ENCODE measurements at regions not wholly inside any gene's neighbourhood (a gene's known extent, or its start where the extent isn't known, plus 50 kb on each side); places are given as distances from the start of the nearest gene placed in this dataset.

DNA sequence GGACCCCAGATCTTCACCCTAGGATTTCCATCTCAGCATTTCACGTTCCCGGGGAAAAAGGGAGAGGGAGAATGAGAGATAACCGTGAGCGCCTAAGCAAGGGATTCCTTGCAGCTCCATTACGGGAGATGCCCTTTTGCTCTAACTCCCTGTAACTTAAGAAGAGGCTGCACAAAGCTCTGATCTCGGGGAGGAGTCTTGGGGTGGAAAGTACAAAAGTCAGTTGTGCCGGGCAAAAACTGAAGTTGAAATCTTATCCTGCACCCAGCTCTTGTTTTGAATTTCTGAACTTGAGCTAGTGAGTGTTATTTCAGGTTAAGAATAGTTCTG, 256.4 kb upstream of the SOX21 start:
- DNase-seq (ENCODE audit: low spot score): no peak

DNA sequence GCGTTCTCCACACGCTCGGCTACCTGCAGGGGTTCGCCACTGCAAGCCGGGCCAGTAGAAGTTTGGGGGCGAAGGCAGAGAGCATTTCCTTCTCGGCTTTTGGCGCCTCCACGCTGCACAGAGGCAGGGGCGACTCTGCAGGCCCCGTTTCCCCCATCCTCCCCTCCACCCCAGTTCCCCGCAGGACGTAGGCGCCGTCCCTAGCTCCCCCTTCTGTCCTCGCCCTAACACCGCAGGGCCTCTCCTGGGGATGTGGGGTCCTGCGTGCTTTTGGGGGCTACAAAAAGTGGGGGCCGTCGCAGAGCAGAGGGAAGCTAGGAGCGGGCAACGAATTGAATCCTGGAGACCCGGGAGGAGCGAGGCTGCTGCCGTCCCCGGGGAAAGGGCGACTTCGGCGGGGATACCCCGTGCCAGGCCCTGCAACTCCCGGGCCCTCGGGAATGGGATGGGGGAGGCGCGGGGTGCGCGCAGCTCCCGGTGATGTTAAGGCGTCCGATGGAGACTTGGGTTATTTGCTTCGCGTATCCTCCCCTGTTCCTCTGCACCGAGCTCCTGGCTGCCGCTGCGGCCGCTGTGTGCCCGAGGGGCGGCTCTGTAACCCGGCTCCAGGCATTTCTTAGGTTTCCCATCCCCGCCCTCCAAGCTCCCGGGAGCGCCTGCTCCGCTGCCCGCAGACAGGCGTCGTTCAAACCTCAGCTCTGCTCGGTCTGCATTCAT, 255.9 kb upstream of the SOX21 start:
- no peak for DNase-seq (ENCODE audit: low spot score)

GRCh38 chr13:94967183-94968039, 255.1 kb upstream of the SOX21 start:
- no peak for DNase-seq (ENCODE audit: low spot score)

- no peak for DNase-seq (ENCODE audit: low spot score)
Observed at GRCh38 chr13:94966422-94966955, 254.1 kb upstream of the SOX21 start.

GRCh38 chr13:94959626-94960025, 247.3 kb upstream of the SOX21 start:
- DNase-seq (ENCODE audit: low spot score): no peak

DNA sequence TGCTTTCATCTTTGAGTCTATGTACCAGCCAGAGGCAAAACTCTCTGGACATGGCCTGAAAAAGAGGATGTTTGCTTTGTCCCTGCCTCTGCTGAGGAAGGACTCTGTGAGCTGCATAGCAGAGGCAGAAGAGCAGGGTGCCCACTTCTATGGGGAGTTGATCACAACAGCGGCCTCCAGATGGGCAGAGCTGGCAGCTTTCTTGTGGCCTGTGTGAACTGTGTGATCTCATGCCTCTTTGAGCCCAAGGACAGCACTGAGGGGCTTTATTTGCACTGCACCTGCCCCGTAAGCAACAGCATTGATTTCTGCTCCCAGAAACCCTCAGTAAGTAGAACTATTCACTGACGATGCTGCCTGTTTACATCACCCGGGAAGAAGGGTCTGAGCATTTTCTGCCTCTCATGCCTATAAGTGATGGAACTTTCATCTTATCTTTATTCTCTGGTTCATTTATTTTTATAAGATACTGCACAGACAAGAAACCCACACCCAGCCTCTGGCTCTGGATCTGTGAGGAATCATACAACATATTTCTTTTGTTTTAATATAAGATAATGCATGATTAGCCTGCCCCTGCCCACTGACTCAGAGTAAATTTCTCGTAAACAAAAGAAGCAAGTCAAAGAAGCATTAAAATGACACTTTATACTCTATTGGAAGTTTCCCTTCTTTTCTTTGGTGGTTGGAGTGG, 244.2 kb upstream of the SOX21 start:
- DNase-seq (ENCODE audit: low spot score): no peak

GRCh38 chr13:94952787-94953186, 240.4 kb upstream of the SOX21 start:
- no peak for DNase-seq (ENCODE audit: low spot score)

- no peak for DNase-seq (ENCODE audit: low spot score)
Observed at GRCh38 chr13:94950303-94950702, 238.0 kb upstream of the SOX21 start.

DNA sequence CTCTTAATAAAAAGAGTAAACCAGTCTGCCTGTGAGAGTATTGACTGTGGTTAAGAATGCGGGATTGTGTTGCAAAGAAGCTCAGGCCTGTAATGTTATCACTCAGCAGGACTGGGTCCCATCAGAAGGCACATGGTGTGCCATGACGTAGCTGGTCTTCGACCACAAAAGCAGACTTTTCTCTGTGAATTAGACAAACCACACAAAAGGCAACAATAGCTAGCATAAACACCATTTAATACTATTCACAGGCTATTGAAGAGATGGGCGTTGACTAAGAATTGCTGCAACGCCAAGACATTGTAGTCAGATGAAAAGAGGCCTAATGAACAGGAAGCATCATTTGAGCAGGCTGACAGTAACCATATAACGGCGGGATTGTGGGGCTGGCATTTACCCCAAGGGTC, 235.6 kb upstream of the SOX21 start:
- no peak for DNase-seq (ENCODE audit: low spot score)

DNA sequence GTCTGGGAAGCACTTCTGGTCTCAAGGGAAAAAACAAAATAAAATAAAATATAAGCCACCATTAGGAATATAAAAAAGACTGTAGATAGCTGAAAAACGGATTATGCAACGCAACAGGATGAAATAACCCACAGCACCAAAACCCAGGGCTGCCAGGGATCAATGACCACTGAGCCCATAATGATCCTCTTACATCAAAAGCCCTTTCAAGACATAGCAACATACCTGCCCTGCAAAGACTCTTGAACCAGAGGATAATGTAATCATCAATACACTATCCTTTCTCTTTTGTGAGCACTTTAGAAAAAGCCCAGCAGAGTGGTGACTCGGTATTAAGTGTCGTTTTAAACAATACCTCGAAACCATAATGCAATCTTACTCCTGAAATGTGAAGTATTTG, 235.0 kb upstream of the SOX21 start:
- DNase-seq (ENCODE audit: low spot score): no peak

GRCh38 chr13:94946039-94946438, 233.7 kb upstream of the SOX21 start:
- no peak for DNase-seq (ENCODE audit: low spot score)

GRCh38 chr13:94938124-94938523, 225.8 kb upstream of the SOX21 start:
- DNase-seq (ENCODE audit: low spot score): no peak

GRCh38 chr13:94936633-94937032, 224.3 kb upstream of the SOX21 start:
- DNase-seq (ENCODE audit: low spot score): no peak

GRCh38 chr13:94933936-94934335, 221.6 kb upstream of the SOX21 start:
- DNase-seq (ENCODE audit: low spot score): no peak

- no peak for DNase-seq (ENCODE audit: low spot score)
Observed at GRCh38 chr13:94933230-94933751, 220.9 kb upstream of the SOX21 start.

- DNase-seq (ENCODE audit: low spot score): no peak
Observed at GRCh38 chr13:94928127-94928775, 215.9 kb upstream of the SOX21 start.

- DNase-seq (ENCODE audit: low spot score): no peak
Observed at GRCh38 chr13:94925263-94925662, 212.9 kb upstream of the SOX21 start.

GRCh38 chr13:94921181-94921580, 208.8 kb upstream of the SOX21 start:
- no peak for DNase-seq (ENCODE audit: low spot score)

- no peak for DNase-seq (ENCODE audit: low spot score)
Observed at GRCh38 chr13:94920578-94920977, 208.2 kb upstream of the SOX21 start.

- DNase-seq (ENCODE audit: low spot score): no peak
Observed at GRCh38 chr13:94917824-94918223, 205.5 kb upstream of the SOX21 start.

GRCh38 chr13:94914895-94915294, 202.6 kb upstream of the SOX21 start:
- no peak for DNase-seq (ENCODE audit: low spot score)

DNA sequence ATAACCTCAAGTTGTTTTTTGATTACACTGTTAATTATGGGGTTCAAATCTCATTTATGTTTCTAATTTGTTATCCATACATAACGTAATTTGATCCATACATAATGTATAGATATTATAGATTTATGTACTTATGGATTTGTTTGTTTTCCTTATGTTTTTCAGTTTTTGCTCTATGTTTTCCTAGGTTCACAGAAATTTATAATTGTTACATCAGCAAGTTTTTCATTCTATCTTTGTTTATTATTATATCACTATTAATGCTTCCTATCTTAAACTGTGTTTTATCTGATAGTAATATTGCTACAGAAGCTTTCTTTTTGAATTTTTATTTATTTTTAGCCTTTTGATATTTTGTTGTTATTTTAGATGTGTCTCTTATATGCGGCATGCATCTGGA, 194.3 kb upstream of the SOX21 start:
- DNase-seq (ENCODE audit: low spot score): no peak

Measured in COLO829 (cell line).